Brain microvascular endothelial cell (primary cell): ENCODE measurements at regions not wholly inside any gene's neighbourhood (a gene's known extent, or its start where the extent isn't known, plus 50 kb on each side); places are given as distances from the start of the nearest gene placed in this dataset.

Experiments
- DNase-seq: peaks from one replicate; pipeline ENCODE4 v3.0.0-alpha.2; 2020
- H3K27ac ChIP-seq: fragments of 250-450 bp; sonication (Bioruptor Pico); 2 replicates; pipeline ENCODE4 v1.5.1; 2020; ENCODE audit warnings: mild to moderate bottlenecking, moderate library complexity
- H3K27me3 ChIP-seq: fragments of 250-450 bp; sonication (Bioruptor Pico); replicated peaks from 2 replicates; pipeline ENCODE4 v1.5.1; 2020; ENCODE audit warnings: mild to moderate bottlenecking
- H3K36me3 ChIP-seq: fragments of 250-450 bp; sonication (Bioruptor Pico); replicated peaks from 2 replicates; pipeline ENCODE4 v1.5.1; 2020; ENCODE audit warnings: mild to moderate bottlenecking
- H3K4me3 ChIP-seq: 2 replicates; pipeline ENCODE4 v1.5.1; 2011; ENCODE audit warnings: low read depth, mild to moderate bottlenecking, control low read depth, low read length, moderate library complexity
- in situ Hi-C: cut with HindIII; loops from 2 replicates; pipeline ENCODE4 v1.10.0; 2017; ENCODE audit warnings: low sequenced_read_pairs, low pct_ligation_motif_present
- TF ChIP-seq, protein P1 (sequence below): IDR thresholded peaks from 2 replicates; pipeline ENCODE4 v1.5.1; 2011; ENCODE audit warnings: low read depth, mild to moderate bottlenecking, moderate library complexity, low read length, control low read depth, inconsistent platforms; ENCODE audit errors: missing control alignments

DNA sequence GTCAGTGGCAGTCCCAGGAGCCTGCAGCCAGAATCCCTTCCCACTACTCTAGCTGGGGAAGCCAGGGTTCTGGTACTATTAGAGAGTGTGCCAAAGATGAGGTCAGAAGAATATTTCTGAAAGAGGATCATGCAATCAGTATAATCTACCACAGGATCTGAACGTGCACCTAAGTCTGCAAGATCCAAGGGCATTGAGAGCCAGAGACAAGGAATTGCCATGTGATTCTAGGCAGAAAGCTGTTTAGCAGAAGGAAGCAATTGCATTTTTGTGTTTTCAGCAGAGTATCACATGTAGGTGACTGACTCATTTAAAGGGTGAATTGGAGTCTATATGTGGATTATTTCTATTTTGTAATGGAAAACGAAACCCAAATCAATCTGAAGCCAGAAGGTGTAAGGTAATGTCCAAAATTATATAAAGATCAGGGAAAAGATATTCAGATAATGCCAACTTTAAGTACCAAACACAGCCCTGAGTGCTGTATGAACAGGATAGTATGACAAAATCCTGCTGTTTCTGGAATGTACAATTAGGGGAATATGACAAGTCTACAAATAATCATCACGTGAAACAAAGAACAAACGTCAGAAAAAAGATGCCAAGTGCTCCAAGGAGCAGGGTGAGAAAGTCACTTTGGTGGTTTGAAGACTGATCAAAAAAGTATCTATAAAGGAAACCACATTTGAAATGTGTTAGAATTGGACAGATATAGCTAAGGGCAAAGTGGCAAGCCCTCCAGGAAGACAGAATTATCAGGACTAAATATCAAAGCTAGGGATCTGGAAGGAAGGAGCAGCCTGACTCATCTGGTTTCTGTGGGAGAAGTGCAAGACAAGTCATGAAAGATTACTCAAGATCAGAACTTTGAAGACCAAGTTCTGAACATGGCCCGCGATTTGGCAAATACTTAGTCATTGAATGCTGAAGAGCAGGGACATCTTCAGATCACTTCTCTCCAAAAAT lies 1036.6 kb downstream of the NTRK3 start:
- DNase-seq: no peak
- H3K27ac ChIP-seq: no peak overlapping the region
- TF ChIP-seq, protein P1, sequence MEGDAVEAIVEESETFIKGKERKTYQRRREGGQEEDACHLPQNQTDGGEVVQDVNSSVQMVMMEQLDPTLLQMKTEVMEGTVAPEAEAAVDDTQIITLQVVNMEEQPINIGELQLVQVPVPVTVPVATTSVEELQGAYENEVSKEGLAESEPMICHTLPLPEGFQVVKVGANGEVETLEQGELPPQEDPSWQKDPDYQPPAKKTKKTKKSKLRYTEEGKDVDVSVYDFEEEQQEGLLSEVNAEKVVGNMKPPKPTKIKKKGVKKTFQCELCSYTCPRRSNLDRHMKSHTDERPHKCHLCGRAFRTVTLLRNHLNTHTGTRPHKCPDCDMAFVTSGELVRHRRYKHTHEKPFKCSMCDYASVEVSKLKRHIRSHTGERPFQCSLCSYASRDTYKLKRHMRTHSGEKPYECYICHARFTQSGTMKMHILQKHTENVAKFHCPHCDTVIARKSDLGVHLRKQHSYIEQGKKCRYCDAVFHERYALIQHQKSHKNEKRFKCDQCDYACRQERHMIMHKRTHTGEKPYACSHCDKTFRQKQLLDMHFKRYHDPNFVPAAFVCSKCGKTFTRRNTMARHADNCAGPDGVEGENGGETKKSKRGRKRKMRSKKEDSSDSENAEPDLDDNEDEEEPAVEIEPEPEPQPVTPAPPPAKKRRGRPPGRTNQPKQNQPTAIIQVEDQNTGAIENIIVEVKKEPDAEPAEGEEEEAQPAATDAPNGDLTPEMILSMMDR: no peak
- H3K36me3 ChIP-seq: no peaks in the 10 kb centered on the region
- no peaks in the 10 kb centered on the region for H3K27me3 ChIP-seq
- in situ Hi-C loops: no loop called here
- H3K4me3 ChIP-seq: no peak overlapping the region

DNA sequence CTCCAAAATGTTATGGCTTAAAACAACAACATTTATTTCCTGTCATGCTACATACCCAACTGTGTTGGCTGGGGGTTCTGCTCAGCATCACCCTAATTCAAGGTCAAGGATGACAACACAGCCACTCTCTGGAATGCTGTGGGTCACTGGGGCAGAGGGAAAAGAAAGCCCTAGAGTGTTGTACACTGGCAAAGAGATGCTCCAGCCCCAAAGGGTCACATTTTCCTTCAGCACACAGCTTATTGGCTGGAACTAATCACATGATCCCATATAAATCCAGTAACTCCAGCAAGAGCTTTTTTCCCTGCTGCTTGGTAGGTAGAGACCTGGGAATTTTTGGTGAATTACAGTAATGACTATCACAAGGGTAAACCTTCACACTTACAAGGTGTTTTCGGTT lies 1041.4 kb downstream of the NTRK3 start:
- no peaks in the 10 kb centered on the region for H3K36me3 ChIP-seq

DNA sequence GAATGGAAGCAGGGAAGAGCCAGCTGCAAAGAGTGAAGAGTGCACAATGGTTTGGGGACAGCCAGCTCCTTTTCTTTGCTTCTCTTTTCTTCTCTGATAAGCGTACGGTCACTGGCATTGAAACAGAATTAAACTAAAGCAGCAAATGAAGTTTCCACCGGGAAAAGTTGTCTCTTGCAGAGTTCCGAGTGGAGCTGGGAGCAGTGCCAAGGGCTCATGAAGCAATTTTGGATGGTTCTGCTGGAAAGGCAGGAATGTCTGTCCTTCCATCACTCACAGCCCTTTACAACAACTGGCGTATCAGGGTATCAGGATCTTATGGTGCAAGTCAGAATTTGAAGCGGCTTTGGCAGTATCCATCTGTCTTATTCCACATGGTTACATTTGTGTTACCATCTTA lies 1042.9 kb downstream of the NTRK3 start:
- DNase-seq: no peak
- Histone ChIP-seq H3K27me3 (no peaks in the 10 kb centered on the region), H3K27ac (no peak overlapping the region), H3K36me3 (no peaks in the 10 kb centered on the region), H3K4me3 (no peak overlapping the region)
- TF ChIP-seq, protein P1: no peak
- in situ Hi-C loops: no loop called here

More for the DNA sequence above, 1041.4 kb downstream of the NTRK3 start:
- in situ Hi-C loops: no loop called here
- no peak overlapping the region for H3K27ac ChIP-seq
- no peak overlapping the region for H3K4me3 ChIP-seq
- no peak for DNase-seq
- no peaks in the 10 kb centered on the region for H3K27me3 ChIP-seq
- TF ChIP-seq, protein P1: no peak

DNA sequence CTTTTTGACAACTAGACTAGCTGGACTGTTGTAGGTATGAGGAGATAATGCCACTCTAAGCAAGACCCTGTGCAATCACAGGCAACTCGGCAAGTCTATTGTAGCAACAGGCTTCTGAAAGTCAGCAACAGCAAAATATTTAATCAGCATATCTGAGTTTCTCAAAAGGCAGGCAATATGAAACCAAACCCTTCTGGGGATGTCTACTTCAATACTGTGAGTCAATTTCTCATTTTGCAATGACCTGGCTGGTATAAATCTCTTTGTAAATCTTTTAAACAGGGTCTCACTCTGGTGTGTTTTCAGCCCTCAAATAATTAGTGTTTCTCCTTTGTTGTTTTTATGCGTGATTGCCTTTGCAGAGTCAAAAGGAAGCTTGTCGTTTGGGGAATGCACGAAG lies 1044.5 kb downstream of the NTRK3 start:
- H3K27me3 ChIP-seq: no peaks in the 10 kb centered on the region
- DNase-seq: no peak
- no peak overlapping the region for H3K27ac ChIP-seq
- TF ChIP-seq, protein P1: no peak
- in situ Hi-C loops: no loop called here
- H3K36me3 ChIP-seq: no peaks in the 10 kb centered on the region
- H3K4me3 ChIP-seq: no peak overlapping the region

DNA sequence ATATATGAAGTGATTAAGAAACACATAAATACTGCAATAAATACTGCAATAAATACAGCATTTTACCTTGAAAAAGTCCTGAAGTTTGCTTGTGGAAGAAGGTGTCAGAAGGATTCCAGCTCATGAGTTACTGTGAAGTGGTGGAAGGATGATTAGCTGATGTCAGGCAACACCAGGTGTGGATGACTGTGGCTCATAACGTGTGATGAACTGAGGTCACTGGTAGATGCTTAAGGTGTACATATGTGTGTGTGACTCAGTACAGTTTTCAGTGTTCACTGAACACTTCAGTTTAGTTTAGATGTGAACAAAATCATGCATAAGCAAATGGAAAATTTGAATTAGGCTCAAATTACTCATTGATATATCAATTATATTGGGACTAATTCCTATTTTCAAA lies 1045.0 kb downstream of the NTRK3 start:
- in situ Hi-C loops: no loop called here
- Histone ChIP-seq H3K27me3 (no peaks in the 10 kb centered on the region), H3K4me3 (no peak overlapping the region), H3K36me3 (no peaks in the 10 kb centered on the region), H3K27ac (no peak overlapping the region)
- TF ChIP-seq, protein P1: no peak
- DNase-seq: no peak
